ENCODE measurements at regions not wholly inside any gene's neighbourhood (a gene's known extent, or its start where the extent isn't known, plus 50 kb on each side); places are given as distances from the start of the nearest gene placed in this dataset.

- H3K27me3 ChIP-seq (ENCODE audit: control insufficient read depth in 2 of 2, insufficient read depth in 2 of 2, low read length in 2 of 2), result peaks cover 27 to 53% of the 10 kb centered on the region in 2 experiments; a peak in 4 of 5 replicates
- FAIRE-seq (no peak), ATAC-seq (no peak), DNase-seq (ENCODE audit: extremely low read depth in 1 of 4, low spot score in 3 of 4) (no peak)
- no peaks in the 10 kb centered on the region for H3K36me3 ChIP-seq (ENCODE audit: control insufficient read depth, insufficient read depth, low read length)
- H3K9me1 ChIP-seq (ENCODE audit: control insufficient read depth, insufficient read depth, low read length), result no peaks in the 10 kb centered on the region
- intact Hi-C loops (cut with micrococcal nuclease), result no loop called here
- no peaks in the 10 kb centered on the region for H3K79me2 ChIP-seq (ENCODE audit: control insufficient read depth, insufficient read depth, low read length)
- in situ Hi-C loops (cut with MboI), result no loop called here
- H4K20me1 ChIP-seq (replicated peaks; ENCODE audit: control insufficient read depth, insufficient read depth, low read length), result 0 out of 2 replicates have a peak, but pooled peaks cover 4% of the 10 kb centered on the region
- H2AFZ ChIP-seq (ENCODE audit: low read depth, low read length), result no peak overlapping the region
- CTCF ChIA-PET (ENCODE audit: low intra/inter-chr PET ratio), result no interaction called here
- POLR2A ChIA-PET, result no interaction called here
- no peak overlapping the region for H3K9ac ChIP-seq (ENCODE audit: insufficient read depth in 1 of 2, low read depth in 2 of 2, low read length in 2 of 2)
- no peaks in the 10 kb centered on the region for H3K9me3 ChIP-seq (replicated peaks; ENCODE audit: control insufficient read depth, insufficient read depth, low read depth, low read length)
- no peak for TF ChIP-seq GTF2F1 (IDR thresholded peaks at IDR 0.05; ENCODE audit: low read depth, low read length)
- no peak for TF ChIP-seq BHLHE40 (IDR thresholded peaks at IDR 0.05; ENCODE audit: low read length)
- no peak for TF ChIP-seq FUS (optimal IDR thresholded peaks at IDR 0.05; ENCODE audit: low read depth, low read length)
- TF ChIP-seq C11orf30 (IDR thresholded peaks at IDR 0.05; ENCODE audit: low read depth), result no peak
- no peak for TF ChIP-seq MXI1 (IDR thresholded peaks at IDR 0.05; ENCODE audit: low read depth, low read length)
- no peak for TF ChIP-seq STAT6 (CRISPR knock-in tag; IDR thresholded peaks at IDR 0.05)
- no peak for TF ChIP-seq PKNOX1 (IDR thresholded peaks at IDR 0.05)
- TF ChIP-seq PHB2 (IDR thresholded peaks at IDR 0.05; ENCODE audit: low read depth), result no peak
- 4% methylated on average over 14 of the region's 35 CpGs for WGBS (ENCODE audit: insufficient coverage, low coverage, missing lambda C conversion rate)
- no peak overlapping the region for H3K4me3 ChIP-seq
- H3K27ac ChIP-seq (ENCODE audit: extremely low read depth, low read depth, low read length), result no peak overlapping the region
- no peak overlapping the region for H3K4me2 ChIP-seq (ENCODE audit: insufficient read depth, low read length)
- BruUV-seq (replicated peaks), result no TSS peak
- H3K4me1 ChIP-seq (replicated peaks in 1 of 2; ENCODE audit: control insufficient read depth in 2 of 2, insufficient read depth in 2 of 2, low read length in 2 of 2), result peaks cover 0 to 18% of the 10 kb centered on the region in 2 experiments; a peak in 2 of 5 replicates
Observed at GRCh38 chr19:30228835-30229524, 143.2 kb upstream of the ZNF536 start.

Data from K562 (cell line).